ENCODE measurements at regions not wholly inside any gene's neighbourhood (a gene's known extent, or its start where the extent isn't known, plus 50 kb on each side); places are given as distances from the start of the nearest gene placed in this dataset.
A peak's percentile ranks its signal among the peaks of the same experiment; 100 is the strongest.

GRCh38 chr10:109475711-109476421, 447.4 kb downstream of the XPNPEP1 start:
- DNase-seq (ENCODE audit: low read depth), result no peak

- no peak for DNase-seq (ENCODE audit: low read depth)
These were observed 448.5 kb downstream of the XPNPEP1 start for GRCh38 chr10:109474812-109475211.

- no peak for DNase-seq (ENCODE audit: low read depth)
These were observed 449.1 kb downstream of the XPNPEP1 start for GRCh38 chr10:109474261-109474660.

- no peak for DNase-seq (ENCODE audit: low read depth)
These were observed 455.8 kb downstream of the XPNPEP1 start for GRCh38 chr10:109467551-109467950.

GRCh38 chr10:109464949-109465348, 458.4 kb downstream of the XPNPEP1 start:
- no peak for DNase-seq (ENCODE audit: low read depth)

- no peak for DNase-seq (ENCODE audit: low read depth)
These were observed 466.0 kb downstream of the XPNPEP1 start for GRCh38 chr10:109457302-109457638.

- no peak for DNase-seq (ENCODE audit: low read depth)
These were observed 466.6 kb downstream of the XPNPEP1 start for GRCh38 chr10:109456566-109457301.

GRCh38 chr10:109454691-109455090, 468.6 kb downstream of the XPNPEP1 start:
- no peak for DNase-seq (ENCODE audit: low read depth)

- no peak for DNase-seq (ENCODE audit: low read depth)
These were observed 471.4 kb downstream of the XPNPEP1 start for GRCh38 chr10:109451879-109452278.

- DNase-seq (ENCODE audit: low read depth), result no peak
These were observed 472.6 kb downstream of the XPNPEP1 start for GRCh38 chr10:109450702-109451101.

GRCh38 chr10:109433434-109433833, 489.9 kb downstream of the XPNPEP1 start:
- no peak for DNase-seq (ENCODE audit: low read depth)

GRCh38 chr10:109432281-109432680, 491.0 kb downstream of the XPNPEP1 start:
- no peak for DNase-seq (ENCODE audit: low read depth)

GRCh38 chr10:109430799-109431198, 492.5 kb downstream of the XPNPEP1 start:
- no peak for DNase-seq (ENCODE audit: low read depth)

GRCh38 chr10:109430043-109430760, 493.1 kb downstream of the XPNPEP1 start:
- peak; percentile 76 for DNase-seq (ENCODE audit: low read depth)

- no peak for DNase-seq (ENCODE audit: low read depth)
These were observed 494.4 kb downstream of the XPNPEP1 start for GRCh38 chr10:109428775-109429491.

GRCh38 chr10:109427411-109427810, 495.9 kb downstream of the XPNPEP1 start:
- DNase-seq (ENCODE audit: low read depth), result no peak

GRCh38 chr10:109426987-109427386, 496.3 kb downstream of the XPNPEP1 start:
- DNase-seq (ENCODE audit: low read depth), result no peak

GRCh38 chr10:109418795-109419194, 504.5 kb downstream of the XPNPEP1 start:
- DNase-seq (ENCODE audit: low read depth), result no peak

GRCh38 chr10:109417803-109418202, 505.5 kb downstream of the XPNPEP1 start:
- DNase-seq (ENCODE audit: low read depth), result no peak

- DNase-seq (ENCODE audit: low read depth), result no peak
These were observed 511.0 kb downstream of the XPNPEP1 start for GRCh38 chr10:109412353-109412752.

GRCh38 chr10:109411917-109412316, 511.4 kb downstream of the XPNPEP1 start:
- no peak for DNase-seq (ENCODE audit: low read depth)

- DNase-seq (ENCODE audit: low read depth), result no peak
These were observed 518.0 kb downstream of the XPNPEP1 start for GRCh38 chr10:109405338-109405737.

Measured in GM04503 (cell line).